Brain microvascular endothelial cell (primary cell): ENCODE measurements at regions not wholly inside any gene's neighbourhood (a gene's known extent, or its start where the extent isn't known, plus 50 kb on each side); places are given as distances from the start of the nearest gene placed in this dataset.

Experiments
- DNase-seq: peaks from one replicate; pipeline ENCODE4 v3.0.0-alpha.2; 2020
- H3K27ac ChIP-seq: fragments of 250-450 bp; sonication (Bioruptor Pico); 2 replicates; pipeline ENCODE4 v1.5.1; 2020; ENCODE audit warnings: mild to moderate bottlenecking, moderate library complexity
- H3K27me3 ChIP-seq: fragments of 250-450 bp; sonication (Bioruptor Pico); replicated peaks from 2 replicates; pipeline ENCODE4 v1.5.1; 2020; ENCODE audit warnings: mild to moderate bottlenecking
- H3K36me3 ChIP-seq: fragments of 250-450 bp; sonication (Bioruptor Pico); replicated peaks from 2 replicates; pipeline ENCODE4 v1.5.1; 2020; ENCODE audit warnings: mild to moderate bottlenecking
- H3K4me3 ChIP-seq: 2 replicates; pipeline ENCODE4 v1.5.1; 2011; ENCODE audit warnings: low read depth, mild to moderate bottlenecking, control low read depth, low read length, moderate library complexity
- CTCF ChIP-seq: IDR thresholded peaks from 2 replicates; pipeline ENCODE4 v1.5.1; 2011; ENCODE audit warnings: low read depth, mild to moderate bottlenecking, moderate library complexity, low read length, control low read depth, inconsistent platforms; ENCODE audit errors: missing control alignments
- in situ Hi-C: cut with HindIII; loops from 2 replicates; pipeline ENCODE4 v1.10.0; 2017; ENCODE audit warnings: low sequenced_read_pairs, low pct_ligation_motif_present

DNA sequence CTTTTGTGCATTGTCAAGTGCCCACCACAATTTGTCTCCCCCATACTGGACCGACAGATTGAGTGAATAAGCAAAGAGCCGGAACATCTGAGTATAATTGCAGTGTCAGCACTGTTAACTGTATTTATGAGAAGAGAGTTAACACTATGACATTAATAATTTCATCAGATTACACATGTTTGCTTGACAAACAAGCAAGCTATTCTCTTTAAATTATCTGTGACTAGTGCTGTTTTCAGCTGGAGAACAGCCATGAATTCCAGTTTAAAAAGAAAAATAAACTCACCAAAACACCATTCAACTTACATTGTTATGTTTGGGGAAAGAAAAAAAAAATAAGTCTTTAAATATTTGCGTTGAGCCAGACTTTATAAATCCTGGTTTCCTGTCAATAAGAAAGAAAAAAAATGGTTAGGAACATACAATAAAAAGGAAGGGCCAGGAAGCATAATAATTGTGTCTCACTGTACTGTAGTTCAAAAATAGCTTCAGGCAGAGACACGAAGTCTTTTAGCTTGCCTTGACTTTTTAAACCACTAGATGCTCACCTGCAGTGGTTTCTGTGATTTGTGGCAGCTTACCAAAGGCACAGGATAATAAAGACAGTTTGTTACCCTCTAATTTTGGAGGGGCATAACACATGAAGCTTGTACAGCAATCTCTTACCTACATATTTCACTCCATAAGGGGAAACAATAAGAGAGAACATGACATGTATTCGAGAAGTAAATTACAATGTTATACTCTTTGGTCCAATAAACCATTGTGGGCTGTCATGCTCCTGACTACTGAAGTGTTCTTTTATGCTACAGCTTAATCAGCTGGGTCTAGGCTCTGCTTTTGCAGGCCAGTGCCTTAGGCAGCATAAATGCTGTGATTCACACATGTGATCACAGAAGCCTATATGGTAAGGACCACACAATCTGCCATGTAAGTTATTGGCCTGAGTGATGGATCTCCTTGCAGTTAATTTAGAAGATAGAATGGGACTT is 302.0 kb upstream of the ADGRL2 start:
- in situ Hi-C loops, result no loop called here
- DNase-seq, result no peak
- no peak overlapping the region for H3K4me3 ChIP-seq
- H3K27me3 ChIP-seq, result no peaks in the 10 kb centered on the region
- no peak for TF ChIP-seq CTCF
- H3K27ac ChIP-seq, result no peak overlapping the region
- no peaks in the 10 kb centered on the region for H3K36me3 ChIP-seq

DNA sequence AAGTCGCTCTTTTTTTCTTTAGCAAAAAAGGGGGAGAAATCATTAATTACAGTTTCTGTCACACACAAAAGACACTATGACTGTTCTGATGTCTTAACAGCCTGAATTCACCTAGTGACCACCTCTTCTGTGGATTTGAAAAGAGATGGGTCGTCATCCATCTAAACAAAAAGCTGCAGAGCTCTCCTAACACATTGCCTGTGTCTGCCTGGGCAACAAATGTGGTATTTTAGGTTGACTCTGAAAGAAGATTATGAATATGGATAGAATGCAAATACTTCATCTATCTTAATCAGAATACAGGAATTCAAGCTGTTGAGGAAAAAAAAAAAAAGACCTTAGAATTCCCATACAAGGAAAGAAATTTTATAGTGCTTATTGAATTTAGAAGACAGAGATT is 304.4 kb upstream of the ADGRL2 start:
- in situ Hi-C loops, result no loop called here
- Histone ChIP-seq H3K27ac (no peak overlapping the region), H3K36me3 (no peaks in the 10 kb centered on the region), H3K4me3 (no peak overlapping the region), H3K27me3 (no peaks in the 10 kb centered on the region)
- TF ChIP-seq CTCF, result no peak
- DNase-seq, result no peak

DNA sequence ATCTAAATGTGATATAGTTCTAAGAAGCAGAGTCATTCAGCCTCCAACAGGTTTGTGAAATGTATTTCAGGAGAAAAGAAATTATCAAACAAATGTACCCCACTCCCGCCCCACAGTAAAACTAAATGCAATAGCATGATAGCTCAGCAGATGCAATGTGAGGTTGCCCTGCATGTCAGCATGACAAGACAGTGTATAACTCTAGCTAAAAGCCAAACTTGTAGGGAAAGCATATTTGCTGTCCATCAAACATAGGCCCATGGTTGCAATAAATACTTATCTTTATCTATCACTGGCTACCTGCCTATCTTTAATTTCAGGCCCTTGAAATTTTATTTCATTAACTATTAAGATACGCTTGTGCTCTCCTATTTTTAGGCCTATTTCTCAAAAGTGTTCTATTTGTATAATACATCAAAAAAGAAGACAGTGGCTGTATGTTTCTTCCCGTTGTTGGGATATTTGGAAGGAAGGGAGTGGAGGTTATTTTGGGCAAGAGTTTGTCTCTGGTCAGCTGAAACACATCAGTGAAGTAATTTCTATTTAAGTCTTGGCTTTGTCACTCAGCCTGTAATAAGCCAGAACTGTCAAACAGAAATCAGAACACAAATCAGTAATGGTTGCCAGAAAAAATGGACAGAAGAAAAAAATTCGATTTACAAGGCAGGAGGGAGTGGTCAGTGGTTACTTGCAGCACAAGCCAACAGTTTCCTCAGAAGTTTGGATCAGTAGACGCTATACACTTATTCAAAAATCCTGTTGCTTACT is 307.4 kb upstream of the ADGRL2 start:
- no peak for DNase-seq
- H3K36me3 ChIP-seq, result no peaks in the 10 kb centered on the region
- H3K27ac ChIP-seq, result no peak overlapping the region
- in situ Hi-C loops, result no loop called here
- H3K4me3 ChIP-seq, result no peak overlapping the region
- no peak for TF ChIP-seq CTCF
- H3K27me3 ChIP-seq, result no peaks in the 10 kb centered on the region

- DNase-seq, result no peak
- H3K27ac ChIP-seq, result no peak overlapping the region
- in situ Hi-C loops, result no loop called here
- H3K36me3 ChIP-seq, result no peaks in the 10 kb centered on the region
- no peak for TF ChIP-seq CTCF
- H3K4me3 ChIP-seq, result no peak overlapping the region
- no peaks in the 10 kb centered on the region for H3K27me3 ChIP-seq
These were observed 308.1 kb upstream of the ADGRL2 start for GRCh38 chr1:81492628-81493027.

DNA sequence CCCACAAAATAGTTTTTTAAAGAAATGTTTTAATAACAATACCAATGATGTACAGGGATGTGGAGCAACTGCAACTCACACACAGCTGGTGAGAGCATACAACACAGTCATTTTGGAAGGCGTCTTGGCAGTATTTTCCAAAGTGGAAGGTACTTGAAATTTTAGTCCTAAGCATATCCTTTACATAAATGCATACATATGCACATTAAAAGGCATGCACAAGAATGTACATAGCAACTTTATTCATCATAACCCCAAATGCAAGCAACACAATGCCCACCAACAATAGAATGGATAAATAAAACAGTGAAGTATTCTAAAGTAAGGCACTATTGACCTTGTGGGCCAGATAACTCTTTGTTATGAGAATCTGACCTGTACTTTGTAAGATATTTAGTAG is 310.1 kb upstream of the ADGRL2 start:
- Histone ChIP-seq H3K4me3 (no peak overlapping the region), H3K27me3 (no peaks in the 10 kb centered on the region), H3K36me3 (no peaks in the 10 kb centered on the region), H3K27ac (no peak overlapping the region)
- in situ Hi-C loops, result no loop called here
- TF ChIP-seq CTCF, result no peak
- DNase-seq, result no peak
